Progenitor cell of endocrine pancreas (in vitro differentiated cells): ENCODE measurements at regions not wholly inside any gene's neighbourhood (a gene's known extent, or its start where the extent isn't known, plus 50 kb on each side); places are given as distances from the start of the nearest gene placed in this dataset.

ENCODE experiments used
- DNase-seq: peaks from one replicate; pipeline ENCODE4 v3.0.0; 2021; ENCODE audit warnings: low spot score; ENCODE audit not compliant: unreplicated experiment
- H3K27ac Mint-ChIP-seq: 2 replicates; pipeline ENCODE4 v1.8.0; 2021; ENCODE audit warnings: mild to moderate bottlenecking, moderate library complexity, mixed read lengths
- H3K27me3 Mint-ChIP-seq: 2 replicates; pipeline ENCODE4 v1.8.0; 2021; ENCODE audit warnings: mixed read lengths
- H3K36me3 Mint-ChIP-seq: 2 replicates; pipeline ENCODE4 v1.8.0; 2022; ENCODE audit warnings: mixed read lengths; ENCODE audit not compliant: insufficient read depth
- H3K4me1 Mint-ChIP-seq: 2 replicates; pipeline ENCODE4 v1.8.0; 2021; ENCODE audit warnings: low read depth, mixed read lengths
- H3K4me3 Mint-ChIP-seq: 2 replicates; pipeline ENCODE4 v1.8.0; 2021; ENCODE audit warnings: low read depth, mild to moderate bottlenecking, moderate library complexity, mixed read lengths
- H3K9me3 Mint-ChIP-seq: 2 replicates; pipeline ENCODE4 v1.8.0; 2021; ENCODE audit warnings: low read depth, mixed read lengths
- CTCF ChIP-seq: fragments of 200-600 bp; sonication (generic); IDR thresholded peaks from one replicate; pipeline ENCODE4 v1.5.0; 2021; ENCODE audit warnings: antibody characterized with exemption, mild to moderate bottlenecking; ENCODE audit not compliant: unreplicated experiment

GRCh38 chr1:229098903-229099578 lies 171.9 kb upstream of the RAB4A start:
- no peak overlapping the region for H3K4me3 Mint-ChIP-seq
- peaks cover 29% of the 10 kb centered on the region for H3K4me1 Mint-ChIP-seq
- DNase-seq, result no peak
- H3K27me3 Mint-ChIP-seq, result no peaks in the 10 kb centered on the region
- no peaks in the 10 kb centered on the region for H3K36me3 Mint-ChIP-seq
- peak overlapping the region; percentile 11 for H3K27ac Mint-ChIP-seq
- no peaks in the 10 kb centered on the region for H3K9me3 Mint-ChIP-seq
- TF ChIP-seq CTCF, result no peak

- Mint-ChIP-seq H3K9me3 (no peaks in the 10 kb centered on the region), H3K27ac (no peak overlapping the region)
- no peak for DNase-seq
Observed at GRCh38 chr1:229101011-229101871, 169.7 kb upstream of the RAB4A start.

GRCh38 chr1:229102741-229103391 lies 168.0 kb upstream of the RAB4A start:
- no peaks in the 10 kb centered on the region for H3K36me3 Mint-ChIP-seq
- H3K27ac Mint-ChIP-seq, result peak overlapping the region; percentile 22
- no peaks in the 10 kb centered on the region for H3K27me3 Mint-ChIP-seq
- TF ChIP-seq CTCF, result no peak
- no peak for DNase-seq
- H3K9me3 Mint-ChIP-seq, result no peaks in the 10 kb centered on the region
- H3K4me3 Mint-ChIP-seq, result no peak overlapping the region
- H3K4me1 Mint-ChIP-seq, result peaks cover 32% of the 10 kb centered on the region

More at GRCh38 chr1:229101011-229101871, 169.7 kb upstream of the RAB4A start:
- Mint-ChIP-seq H3K4me1 (peaks cover 23% of the 10 kb centered on the region), H3K4me3 (no peak overlapping the region), H3K36me3 (no peaks in the 10 kb centered on the region), H3K27me3 (no peaks in the 10 kb centered on the region)
- no peak for TF ChIP-seq CTCF

- Mint-ChIP-seq H3K4me3 (no peak overlapping the region), H3K9me3 (no peaks in the 10 kb centered on the region), H3K27ac (no peak overlapping the region), H3K4me1 (peaks cover 40% of the 10 kb centered on the region), H3K36me3 (no peaks in the 10 kb centered on the region), H3K27me3 (no peaks in the 10 kb centered on the region)
- TF ChIP-seq CTCF, result no peak
- no peak for DNase-seq
Observed at GRCh38 chr1:229104654-229105053, 166.3 kb upstream of the RAB4A start.

GRCh38 chr1:229105109-229105508 lies 165.8 kb upstream of the RAB4A start:
- Mint-ChIP-seq H3K36me3 (no peaks in the 10 kb centered on the region), H3K27ac (no peak overlapping the region), H3K4me1 (peaks cover 45% of the 10 kb centered on the region), H3K4me3 (no peak overlapping the region), H3K9me3 (no peaks in the 10 kb centered on the region), H3K27me3 (no peaks in the 10 kb centered on the region)
- DNase-seq, result no peak
- TF ChIP-seq CTCF, result no peak
